SK-N-SH (cell line): ENCODE measurements at regions not wholly inside any gene's neighbourhood (a gene's known extent, or its start where the extent isn't known, plus 50 kb on each side); places are given as distances from the start of the nearest gene placed in this dataset.

Experiments used
- CTCF ChIA-PET: fragments of 300-600, 350-600 bp; formaldehyde crosslinking; extraction: SDS; loops from one replicate; lab custom pipeline; 2021; lab: Yijun Ruan, JAX
- POLR2A ChIA-PET: fragments of 350-600 bp; sonication (Branson Sonifier 250); formaldehyde crosslinking; extraction: SDS; loops from one replicate; lab custom pipeline; 2020; ENCODE audit warnings: antibody characterized with exemption, inconsistent platforms; lab: Yijun Ruan, JAX
- DNase-seq: peaks from one replicate; pipeline ENCODE4 v3.0.0; 2012
- H2AFZ ChIP-seq: fragments of 200-600 bp; sonication (generic); 2 replicates; pipeline ENCODE4 v1.8.1; 2016; ENCODE audit warnings: antibody characterized with exemption, mild to moderate bottlenecking, low read depth
- H3F3A ChIP-seq: fragments of 200-600 bp; sonication (generic); replicated peaks from 2 replicates; pipeline ENCODE3; 2016; ENCODE audit warnings: antibody characterized with exemption, mild to moderate bottlenecking; ENCODE audit not compliant: insufficient read depth
- H3K27ac ChIP-seq, 2 experiments: fragments of 200-500 bp in 1 of 2; fragments of 200-600 bp in 1 of 2; sonication (Bioruptor generic) in 1 of 2; sonication (generic), shearing (Covaris generic) in 1 of 2; 2 replicates each; pipeline versions ENCODE4 v1.5.1 to v1.6.1; 2014 to 2016; ENCODE audit warnings: low read depth in 2 of 2, inconsistent platforms in 1 of 2, low read length in 1 of 2, mild to moderate bottlenecking in 1 of 2, mixed read lengths in 1 of 2
- H3K27me3 ChIP-seq: fragments of 200-600 bp; sonication (generic), shearing (Covaris generic); 2 replicates; pipeline ENCODE4 v1.6.1; 2016; ENCODE audit warnings: mixed run types; ENCODE audit not compliant: insufficient read depth
- H3K36me3 ChIP-seq, 2 experiments: fragments of 200-500 bp in 1 of 2; fragments of 200-600 bp in 1 of 2; sonication (Bioruptor generic) in 1 of 2; sonication (generic) in 1 of 2; replicated peaks in 1 of 2; 2 replicates each; pipeline versions ENCODE3 to v1.5.1; 2014 to 2016; ENCODE audit warnings: low read length in 1 of 2, mild to moderate bottlenecking in 1 of 2; ENCODE audit not compliant: insufficient read depth in 2 of 2, control insufficient read depth in 1 of 2
- H3K4me1 ChIP-seq, 2 experiments: fragments of 200-500 bp in 1 of 2; fragments of 200-600 bp in 1 of 2; sonication (Bioruptor generic) in 1 of 2; sonication (generic), shearing (Covaris generic) in 1 of 2; 2 replicates each; pipeline versions ENCODE4 v1.5.1 to v1.6.1; 2014 to 2016; ENCODE audit warnings: low read depth in 1 of 2, low read length in 1 of 2, mixed run types in 1 of 2; ENCODE audit not compliant: insufficient read depth in 2 of 2, control insufficient read depth in 1 of 2
- H3K4me2 ChIP-seq: fragments of 200-600 bp; sonication (generic), shearing (Covaris generic); 2 replicates; pipeline ENCODE4 v1.6.1; 2017; ENCODE audit warnings: mixed run types
- H3K4me3 ChIP-seq, 2 experiments: fragments of 200-500 bp in 1 of 2; fragments of 200-600 bp in 1 of 2; sonication (Bioruptor generic) in 1 of 2; sonication (generic), shearing (Covaris generic) in 1 of 2; 2 replicates each; pipeline versions ENCODE4 v1.5.1 to v1.8.1; 2014 to 2016; ENCODE audit warnings: low read depth in 2 of 2, inconsistent platforms in 1 of 2, low read length in 1 of 2, mild to moderate bottlenecking in 1 of 2, mixed read lengths in 1 of 2, moderate library complexity in 1 of 2
- H3K79me2 ChIP-seq: fragments of 200-600 bp; sonication (generic); 2 replicates; pipeline ENCODE4 v1.8.1; 2017; ENCODE audit warnings: mild to moderate bottlenecking; ENCODE audit not compliant: insufficient read depth
- H3K9ac ChIP-seq: fragments of 200-600 bp; sonication (generic); 2 replicates; pipeline ENCODE4 v1.6.1; 2017; ENCODE audit warnings: mixed run types
- H3K9me2 ChIP-seq: fragments of 200-600 bp; sonication (generic); 2 replicates; pipeline ENCODE4 v1.6.1; 2017; ENCODE audit warnings: mixed run types
- H3K9me3 ChIP-seq: fragments of 200-600 bp; sonication (generic); 2 replicates; pipeline ENCODE4 v1.6.1; 2017; ENCODE audit warnings: mixed run types, mild to moderate bottlenecking, moderate library complexity
- H4K20me1 ChIP-seq: fragments of 200-600 bp; sonication (generic); 2 replicates; pipeline ENCODE4 v1.6.1; 2017; ENCODE audit warnings: mild to moderate bottlenecking, mixed run types; ENCODE audit not compliant: insufficient read depth
- CHD2 ChIP-seq: fragments of 150-350 bp; IDR thresholded peaks from 2 replicates; pipeline ENCODE4 v1.6.1; 2018; ENCODE audit warnings: low read length; ENCODE audit not compliant: partially characterized antibody
- ELF1 ChIP-seq: IDR thresholded peaks from 2 replicates; pipeline ENCODE4 v1.4.0; 2012
- EZH2phosphoT487 ChIP-seq: fragments of 200-600 bp; sonication (generic); IDR thresholded peaks from 2 replicates; pipeline ENCODE4 v1.6.1; 2017; ENCODE audit warnings: low read depth, mixed run types, mild to moderate bottlenecking, antibody characterized with exemption, moderate library complexity, borderline replicate concordance
- FOXJ3 ChIP-seq: sonication (generic); formaldehyde crosslinking; IDR thresholded peaks from 2 replicates; pipeline ENCODE4 v1.5.1; 2020; ENCODE audit warnings: mild to moderate bottlenecking, missing genetic modification reagents
- GABPA ChIP-seq: IDR thresholded peaks from 2 replicates; pipeline ENCODE4 v1.4.0; 2012; ENCODE audit warnings: low read depth, mild to moderate bottlenecking
- GATA2 ChIP-seq: sonication (generic); formaldehyde crosslinking; IDR thresholded peaks from 2 replicates; pipeline ENCODE4 v1.5.0; 2020; ENCODE audit warnings: mild to moderate bottlenecking, missing genetic modification reagents
- NRF1 ChIP-seq: IDR thresholded peaks from 2 replicates; pipeline ENCODE4 v1.6.1; 2012; ENCODE audit warnings: low read depth, mild to moderate bottlenecking, low read length
- RCOR1 ChIP-seq: fragments of 150-350 bp; IDR thresholded peaks from 2 replicates; pipeline ENCODE4 v1.6.1; 2017; ENCODE audit warnings: antibody characterized with exemption, low read length
- RFX5 ChIP-seq: IDR thresholded peaks from 2 replicates; pipeline ENCODE4 v1.6.1; 2012; ENCODE audit warnings: mild to moderate bottlenecking, improper control_type of control experiment, low read length
- RXRA ChIP-seq: IDR thresholded peaks from 2 replicates; pipeline ENCODE4 v1.4.0; 2012; ENCODE audit warnings: low read depth, mild to moderate bottlenecking, borderline replicate concordance
- TAF1 ChIP-seq: IDR thresholded peaks from 2 replicates; pipeline ENCODE4 v1.6.1; 2012; ENCODE audit warnings: low read depth, mild to moderate bottlenecking, low read length, moderate library complexity, borderline replicate concordance
- TCF12 ChIP-seq: IDR thresholded peaks from 2 replicates; pipeline ENCODE4 v1.4.0; 2012
- TEAD4 ChIP-seq: IDR thresholded peaks from 2 replicates; pipeline ENCODE4 v1.4.0; 2012; ENCODE audit warnings: mild to moderate bottlenecking, borderline replicate concordance; ENCODE audit not compliant: insufficient read depth
- YY1 ChIP-seq: IDR thresholded peaks from 2 replicates; pipeline ENCODE4 v1.4.0; 2012; ENCODE audit warnings: low read depth, mild to moderate bottlenecking
- WGBS: methylation state at CpG from one replicate; pipeline ENCODE4 v1.1.6; 2017; ENCODE audit warnings: low lambda C conversion rate; 5-methylcytosine and 5-hydroxymethylcytosine counted together
- TF ChIP-seq, protein P1 (sequence below): fragments of 200-600 bp; sonication (generic); IDR thresholded peaks from 2 replicates; pipeline ENCODE4 v1.6.1; 2017; ENCODE audit warnings: antibody characterized with exemption, mild to moderate bottlenecking, moderate library complexity
- TF ChIP-seq, protein P2 (sequence below): fragments of 150-350 bp; IDR thresholded peaks from 2 replicates; pipeline ENCODE4 v1.6.1; 2017; ENCODE audit warnings: antibody characterized with exemption, low read length, low read depth, borderline replicate concordance
- TF ChIP-seq, protein P3 (sequence below): IDR thresholded peaks from 2 replicates; pipeline ENCODE4 v1.6.1; 2012; ENCODE audit warnings: mild to moderate bottlenecking, low read depth, low read length, moderate library complexity

DNA sequence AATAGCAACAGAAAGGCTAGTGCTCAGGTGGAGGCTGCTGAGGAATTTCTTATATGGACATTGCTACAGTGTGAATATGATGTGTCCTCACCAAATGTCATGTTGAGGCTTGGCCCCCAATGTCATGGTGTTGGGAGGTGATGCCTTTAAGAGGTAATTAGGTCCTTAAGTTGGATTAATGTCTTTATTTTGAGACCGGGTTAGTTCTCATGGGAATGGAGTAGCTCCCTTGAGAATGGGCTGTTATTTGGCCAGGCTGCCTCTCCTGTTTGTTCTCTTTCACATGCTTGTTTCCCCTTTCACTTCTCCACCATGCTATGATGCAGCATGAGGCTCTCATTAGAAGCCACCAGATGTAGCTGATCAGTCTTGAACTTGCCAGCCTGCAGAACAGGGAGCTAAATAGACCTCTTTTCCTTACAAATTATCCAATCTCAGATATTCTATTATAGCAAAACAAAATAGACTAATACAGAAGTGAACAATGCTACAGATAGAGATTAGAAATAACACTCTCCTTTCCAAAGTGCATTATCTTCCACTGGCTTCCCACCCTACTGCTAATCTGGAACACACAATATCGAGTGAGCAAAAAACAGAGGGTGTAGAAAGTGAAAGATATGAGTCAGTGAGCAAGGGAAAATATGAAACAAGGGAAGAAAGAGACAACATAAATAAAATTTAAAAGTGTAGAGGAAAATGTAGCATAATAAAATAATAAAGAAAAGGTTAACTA lies 160.2 kb downstream of the NTMT2 start:
- CTCF ChIA-PET: no interaction called here
- no peak overlapping the region for H3K4me2 ChIP-seq
- no peak for DNase-seq

DNA sequence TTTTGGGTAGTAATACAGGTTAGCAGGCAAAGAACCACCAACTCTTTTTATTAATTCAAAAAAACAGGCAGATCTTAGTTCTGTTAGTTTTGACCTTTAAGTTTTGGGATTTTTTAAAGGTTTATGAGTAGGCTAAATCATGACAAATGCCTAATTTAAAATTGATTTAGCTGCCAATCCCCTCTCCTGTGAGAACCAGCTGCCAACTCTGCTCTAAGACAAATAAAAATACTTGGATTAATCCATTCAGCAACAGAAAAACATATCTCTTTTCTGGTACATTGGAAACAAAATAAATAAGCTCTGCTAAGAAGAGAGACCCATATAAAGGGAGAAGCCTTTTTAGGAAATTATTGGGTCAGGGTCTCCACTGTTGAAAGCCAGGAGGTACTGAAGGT lies 160.8 kb downstream of the NTMT2 start:
- Histone ChIP-seq H3K27ac (no peak overlapping the region), H3K4me3 (no peak overlapping the region), H4K20me1 (no peaks in the 10 kb centered on the region), H3K9me3 (no peaks in the 10 kb centered on the region), H3K79me2 (no peaks in the 10 kb centered on the region), H3K4me2 (no peak overlapping the region), H2AFZ (peak overlapping the region; percentile 50; the same call in 1 of the 2 replicates), H3F3A (peaks cover 17% of the 10 kb centered on the region), H3K36me3 (no peaks in the 10 kb centered on the region), H3K27me3 (no peaks in the 10 kb centered on the region), H3K9ac (no peak overlapping the region), H3K9me2 (no peaks in the 10 kb centered on the region), H3K4me1 (peaks cover 6 to 10% of the 10 kb centered on the region in 2 experiments; a peak in 3 of 4 replicates)
- DNase-seq: no peak
- ChIA-PET CTCF (interaction anchor here (0.6 kb wide), 1 partner anchor 70 kb away, joined by 3 read pairs; no protein-coding TSS in a partner anchor), POLR2A (no interaction called here)
- TF ChIP-seq RXRA (no peak), RFX5 (no peak), FOXJ3 (no peak), EZH2phosphoT487 (no peak), GATA2 (CRISPR knock-in tag) (no peak), ELF1 (no peak), CHD2 (no peak), RCOR1 (no peak), TAF1 (no peak)

More for the DNA sequence above, 160.2 kb downstream of the NTMT2 start:
- Histone ChIP-seq H3F3A (peaks cover 17% of the 10 kb centered on the region), H3K9me3 (no peaks in the 10 kb centered on the region), H3K27ac (no peak overlapping the region), H3K9ac (no peak overlapping the region), H3K36me3 (no peaks in the 10 kb centered on the region), H3K9me2 (no peaks in the 10 kb centered on the region), H2AFZ (peak overlapping the region; percentile 50; the same call in 1 of the 2 replicates), H3K27me3 (no peaks in the 10 kb centered on the region), H4K20me1 (no peaks in the 10 kb centered on the region), H3K79me2 (no peaks in the 10 kb centered on the region), H3K4me1 (peaks cover 6 to 10% of the 10 kb centered on the region in 2 experiments; a peak in 3 of 4 replicates), H3K4me3 (no peak overlapping the region)
- POLR2A ChIA-PET: no interaction called here
- TF ChIP-seq TCF12: no peak
- TF ChIP-seq TEAD4: no peak
- TF ChIP-seq YY1: no peak
- WGBS: 37% methylated on average over 2 of the region's 2 CpGs

DNA sequence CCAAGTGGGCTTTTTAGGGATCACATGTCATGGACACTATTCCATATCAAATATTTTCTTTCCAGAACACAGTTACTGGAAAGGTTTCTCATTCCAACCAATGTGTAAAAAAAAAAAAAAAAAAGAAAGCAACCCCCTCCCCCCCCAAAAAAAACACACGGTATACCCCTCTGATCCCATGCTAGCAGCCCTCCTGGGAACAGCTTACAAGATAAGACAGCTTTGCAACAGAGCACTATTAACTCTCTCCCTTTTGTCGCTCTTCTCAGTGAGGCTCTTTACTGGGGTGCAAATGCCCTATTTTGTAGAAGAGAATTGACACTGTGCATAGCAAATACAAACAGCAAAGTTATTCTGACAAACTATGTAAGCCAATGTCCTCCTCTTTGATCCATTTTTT lies 161.2 kb downstream of the NTMT2 start:
- Histone ChIP-seq H3F3A (peaks cover 20% of the 10 kb centered on the region), H3K36me3 (no peaks in the 10 kb centered on the region), H4K20me1 (no peaks in the 10 kb centered on the region), H3K9me3 (no peaks in the 10 kb centered on the region), H3K27ac (no peak overlapping the region), H3K4me2 (no peak overlapping the region), H2AFZ (no peak overlapping the region), H3K9me2 (no peaks in the 10 kb centered on the region), H3K4me3 (no peak overlapping the region), H3K27me3 (no peaks in the 10 kb centered on the region), H3K4me1 (peaks cover 9 to 10% of the 10 kb centered on the region in 2 experiments; a peak in 3 of 4 replicates), H3K9ac (no peak overlapping the region), H3K79me2 (no peaks in the 10 kb centered on the region)
- WGBS: 54% methylated on average over 2 of the region's 2 CpGs
- CTCF ChIA-PET: interaction anchor here (0.6 kb wide), 1 partner anchor 70 kb away, joined by 3 read pairs; no protein-coding TSS in a partner anchor
- DNase-seq: no peak
- POLR2A ChIA-PET: no interaction called here
- TF ChIP-seq GABPA: no peak
- TF ChIP-seq, protein P1, sequence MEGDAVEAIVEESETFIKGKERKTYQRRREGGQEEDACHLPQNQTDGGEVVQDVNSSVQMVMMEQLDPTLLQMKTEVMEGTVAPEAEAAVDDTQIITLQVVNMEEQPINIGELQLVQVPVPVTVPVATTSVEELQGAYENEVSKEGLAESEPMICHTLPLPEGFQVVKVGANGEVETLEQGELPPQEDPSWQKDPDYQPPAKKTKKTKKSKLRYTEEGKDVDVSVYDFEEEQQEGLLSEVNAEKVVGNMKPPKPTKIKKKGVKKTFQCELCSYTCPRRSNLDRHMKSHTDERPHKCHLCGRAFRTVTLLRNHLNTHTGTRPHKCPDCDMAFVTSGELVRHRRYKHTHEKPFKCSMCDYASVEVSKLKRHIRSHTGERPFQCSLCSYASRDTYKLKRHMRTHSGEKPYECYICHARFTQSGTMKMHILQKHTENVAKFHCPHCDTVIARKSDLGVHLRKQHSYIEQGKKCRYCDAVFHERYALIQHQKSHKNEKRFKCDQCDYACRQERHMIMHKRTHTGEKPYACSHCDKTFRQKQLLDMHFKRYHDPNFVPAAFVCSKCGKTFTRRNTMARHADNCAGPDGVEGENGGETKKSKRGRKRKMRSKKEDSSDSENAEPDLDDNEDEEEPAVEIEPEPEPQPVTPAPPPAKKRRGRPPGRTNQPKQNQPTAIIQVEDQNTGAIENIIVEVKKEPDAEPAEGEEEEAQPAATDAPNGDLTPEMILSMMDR: no peak
- TF ChIP-seq, protein P2, sequence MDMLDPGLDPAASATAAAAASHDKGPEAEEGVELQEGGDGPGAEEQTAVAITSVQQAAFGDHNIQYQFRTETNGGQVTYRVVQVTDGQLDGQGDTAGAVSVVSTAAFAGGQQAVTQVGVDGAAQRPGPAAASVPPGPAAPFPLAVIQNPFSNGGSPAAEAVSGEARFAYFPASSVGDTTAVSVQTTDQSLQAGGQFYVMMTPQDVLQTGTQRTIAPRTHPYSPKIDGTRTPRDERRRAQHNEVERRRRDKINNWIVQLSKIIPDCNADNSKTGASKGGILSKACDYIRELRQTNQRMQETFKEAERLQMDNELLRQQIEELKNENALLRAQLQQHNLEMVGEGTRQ: no peak
- TF ChIP-seq NRF1: no peak
- TF ChIP-seq, protein P3, sequence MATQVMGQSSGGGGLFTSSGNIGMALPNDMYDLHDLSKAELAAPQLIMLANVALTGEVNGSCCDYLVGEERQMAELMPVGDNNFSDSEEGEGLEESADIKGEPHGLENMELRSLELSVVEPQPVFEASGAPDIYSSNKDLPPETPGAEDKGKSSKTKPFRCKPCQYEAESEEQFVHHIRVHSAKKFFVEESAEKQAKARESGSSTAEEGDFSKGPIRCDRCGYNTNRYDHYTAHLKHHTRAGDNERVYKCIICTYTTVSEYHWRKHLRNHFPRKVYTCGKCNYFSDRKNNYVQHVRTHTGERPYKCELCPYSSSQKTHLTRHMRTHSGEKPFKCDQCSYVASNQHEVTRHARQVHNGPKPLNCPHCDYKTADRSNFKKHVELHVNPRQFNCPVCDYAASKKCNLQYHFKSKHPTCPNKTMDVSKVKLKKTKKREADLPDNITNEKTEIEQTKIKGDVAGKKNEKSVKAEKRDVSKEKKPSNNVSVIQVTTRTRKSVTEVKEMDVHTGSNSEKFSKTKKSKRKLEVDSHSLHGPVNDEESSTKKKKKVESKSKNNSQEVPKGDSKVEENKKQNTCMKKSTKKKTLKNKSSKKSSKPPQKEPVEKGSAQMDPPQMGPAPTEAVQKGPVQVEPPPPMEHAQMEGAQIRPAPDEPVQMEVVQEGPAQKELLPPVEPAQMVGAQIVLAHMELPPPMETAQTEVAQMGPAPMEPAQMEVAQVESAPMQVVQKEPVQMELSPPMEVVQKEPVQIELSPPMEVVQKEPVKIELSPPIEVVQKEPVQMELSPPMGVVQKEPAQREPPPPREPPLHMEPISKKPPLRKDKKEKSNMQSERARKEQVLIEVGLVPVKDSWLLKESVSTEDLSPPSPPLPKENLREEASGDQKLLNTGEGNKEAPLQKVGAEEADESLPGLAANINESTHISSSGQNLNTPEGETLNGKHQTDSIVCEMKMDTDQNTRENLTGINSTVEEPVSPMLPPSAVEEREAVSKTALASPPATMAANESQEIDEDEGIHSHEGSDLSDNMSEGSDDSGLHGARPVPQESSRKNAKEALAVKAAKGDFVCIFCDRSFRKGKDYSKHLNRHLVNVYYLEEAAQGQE: no peak
